ENCODE measurements at regions not wholly inside any gene's neighbourhood (a gene's known extent, or its start where the extent isn't known, plus 50 kb on each side); places are given as distances from the start of the nearest gene placed in this dataset.

DNA sequence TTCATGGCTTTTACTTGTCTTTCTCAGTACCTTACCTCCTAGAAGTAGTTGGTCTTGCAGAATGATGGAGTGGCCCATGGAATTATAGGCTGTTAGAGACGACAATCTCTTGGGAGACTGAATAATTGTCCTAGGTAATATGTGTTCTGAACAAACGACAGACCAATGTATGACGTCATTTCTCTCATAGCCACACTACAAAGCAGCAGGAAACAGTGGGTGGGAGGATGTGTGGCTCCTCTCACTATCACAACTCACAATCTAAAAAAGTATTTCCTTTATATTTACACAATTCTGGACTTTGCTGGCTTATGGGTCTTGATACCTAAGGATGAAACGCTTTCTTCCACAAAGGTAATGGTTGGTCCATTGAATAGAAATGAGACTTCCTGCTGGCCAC lies 183.9 kb downstream of the TOX3 start:
- Mint-ChIP-seq H3K27ac (no peak overlapping the region), H3K36me3 (ENCODE audit: low read depth) (peaks cover 2% of the 10 kb centered on the region; the same call in 1 of the 3 replicates), H3K27me3 (ENCODE audit: insufficient read depth, low read depth, poor library complexity) (no peaks in the 10 kb centered on the region), H3K4me3 (no peak overlapping the region), H3K4me1 (no peaks in the 10 kb centered on the region), H3K9me3 (peaks cover 2% of the 10 kb centered on the region; the same call in 1 of the 3 replicates)
- Histone ChIP-seq H3K27me3 (ENCODE audit: insufficient read depth) (no peaks in the 10 kb centered on the region), H4K20me1 (replicated peaks; ENCODE audit: insufficient read depth) (no peaks in the 10 kb centered on the region), H3K27ac (ENCODE audit: low read depth) (no peak overlapping the region), H3K79me2 (replicated peaks; ENCODE audit: insufficient read depth) (no peaks in the 10 kb centered on the region), H3K4me2 (no peak overlapping the region), H3K9me2 (ENCODE audit: insufficient read depth) (peaks cover 14% of the 10 kb centered on the region), H3K4me3 (no peak overlapping the region), H3F3A (replicated peaks; ENCODE audit: low read depth) (no peaks in the 10 kb centered on the region), H3K36me3 (ENCODE audit: insufficient read depth) (no peaks in the 10 kb centered on the region), H2AFZ (no peak overlapping the region), H3K4me1 (ENCODE audit: insufficient read depth) (no peaks in the 10 kb centered on the region)
- DNase-seq (ENCODE audit: low spot score) (no peak), ATAC-seq (no peak)
- TF ChIP-seq EZH2 (IDR thresholded peaks at IDR 0.05; ENCODE audit: low read depth, unreplicated experiment): no peak
- TF ChIP-seq, protein P1, sequence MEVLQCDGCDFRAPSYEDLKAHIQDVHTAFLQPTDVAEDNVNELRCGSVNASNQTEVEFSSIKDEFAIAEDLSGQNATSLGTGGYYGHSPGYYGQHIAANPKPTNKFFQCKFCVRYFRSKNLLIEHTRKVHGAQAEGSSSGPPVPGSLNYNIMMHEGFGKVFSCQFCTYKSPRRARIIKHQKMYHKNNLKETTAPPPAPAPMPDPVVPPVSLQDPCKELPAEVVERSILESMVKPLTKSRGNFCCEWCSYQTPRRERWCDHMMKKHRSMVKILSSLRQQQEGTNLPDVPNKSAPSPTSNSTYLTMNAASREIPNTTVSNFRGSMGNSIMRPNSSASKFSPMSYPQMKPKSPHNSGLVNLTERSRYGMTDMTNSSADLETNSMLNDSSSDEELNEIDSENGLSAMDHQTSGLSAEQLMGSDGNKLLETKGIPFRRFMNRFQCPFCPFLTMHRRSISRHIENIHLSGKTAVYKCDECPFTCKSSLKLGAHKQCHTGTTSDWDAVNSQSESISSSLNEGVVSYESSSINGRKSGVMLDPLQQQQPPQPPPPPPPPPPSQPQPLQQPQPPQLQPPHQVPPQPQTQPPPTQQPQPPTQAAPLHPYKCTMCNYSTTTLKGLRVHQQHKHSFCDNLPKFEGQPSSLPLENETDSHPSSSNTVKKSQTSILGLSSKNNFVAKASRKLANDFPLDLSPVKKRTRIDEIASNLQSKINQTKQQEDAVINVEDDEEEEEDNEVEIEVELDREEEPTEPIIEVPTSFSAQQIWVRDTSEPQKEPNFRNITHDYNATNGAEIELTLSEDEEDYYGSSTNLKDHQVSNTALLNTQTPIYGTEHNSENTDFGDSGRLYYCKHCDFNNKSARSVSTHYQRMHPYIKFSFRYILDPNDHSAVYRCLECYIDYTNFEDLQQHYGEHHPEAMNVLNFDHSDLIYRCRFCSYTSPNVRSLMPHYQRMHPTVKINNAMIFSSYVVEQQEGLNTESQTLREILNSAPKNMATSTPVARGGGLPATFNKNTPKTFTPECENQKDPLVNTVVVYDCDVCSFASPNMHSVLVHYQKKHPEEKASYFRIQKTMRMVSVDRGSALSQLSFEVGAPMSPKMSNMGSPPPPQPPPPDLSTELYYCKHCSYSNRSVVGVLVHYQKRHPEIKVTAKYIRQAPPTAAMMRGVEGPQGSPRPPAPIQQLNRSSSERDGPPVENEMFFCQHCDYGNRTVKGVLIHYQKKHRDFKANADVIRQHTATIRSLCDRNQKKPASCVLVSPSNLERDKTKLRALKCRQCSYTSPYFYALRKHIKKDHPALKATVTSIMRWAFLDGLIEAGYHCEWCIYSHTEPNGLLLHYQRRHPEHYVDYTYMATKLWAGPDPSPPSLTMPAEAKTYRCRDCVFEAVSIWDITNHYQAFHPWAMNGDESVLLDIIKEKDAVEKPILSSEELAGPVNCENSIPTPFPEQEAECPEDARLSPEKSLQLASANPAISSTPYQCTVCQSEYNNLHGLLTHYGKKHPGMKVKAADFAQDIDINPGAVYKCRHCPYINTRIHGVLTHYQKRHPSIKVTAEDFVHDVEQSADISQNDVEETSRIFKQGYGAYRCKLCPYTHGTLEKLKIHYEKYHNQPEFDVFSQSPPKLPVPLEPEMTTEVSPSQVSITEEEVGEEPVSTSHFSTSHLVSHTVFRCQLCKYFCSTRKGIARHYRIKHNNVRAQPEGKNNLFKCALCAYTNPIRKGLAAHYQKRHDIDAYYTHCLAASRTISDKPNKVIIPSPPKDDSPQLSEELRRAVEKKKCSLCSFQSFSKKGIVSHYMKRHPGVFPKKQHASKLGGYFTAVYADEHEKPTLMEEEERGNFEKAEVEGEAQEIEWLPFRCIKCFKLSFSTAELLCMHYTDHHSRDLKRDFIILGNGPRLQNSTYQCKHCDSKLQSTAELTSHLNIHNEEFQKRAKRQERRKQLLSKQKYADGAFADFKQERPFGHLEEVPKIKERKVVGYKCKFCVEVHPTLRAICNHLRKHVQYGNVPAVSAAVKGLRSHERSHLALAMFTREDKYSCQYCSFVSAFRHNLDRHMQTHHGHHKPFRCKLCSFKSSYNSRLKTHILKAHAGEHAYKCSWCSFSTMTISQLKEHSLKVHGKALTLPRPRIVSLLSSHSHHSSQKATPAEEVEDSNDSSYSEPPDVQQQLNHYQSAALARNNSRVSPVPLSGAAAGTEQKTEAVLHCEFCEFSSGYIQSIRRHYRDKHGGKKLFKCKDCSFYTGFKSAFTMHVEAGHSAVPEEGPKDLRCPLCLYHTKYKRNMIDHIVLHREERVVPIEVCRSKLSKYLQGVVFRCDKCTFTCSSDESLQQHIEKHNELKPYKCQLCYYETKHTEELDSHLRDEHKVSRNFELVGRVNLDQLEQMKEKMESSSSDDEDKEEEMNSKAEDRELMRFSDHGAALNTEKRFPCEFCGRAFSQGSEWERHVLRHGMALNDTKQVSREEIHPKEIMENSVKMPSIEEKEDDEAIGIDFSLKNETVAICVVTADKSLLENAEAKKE (CRISPR knock-in tag; IDR thresholded peaks at IDR 0.05): no peak
- no peak for TF ChIP-seq CREB1 (CRISPR knock-in tag; IDR thresholded peaks at IDR 0.05; ENCODE audit: low read depth)
- TF ChIP-seq, protein P2, sequence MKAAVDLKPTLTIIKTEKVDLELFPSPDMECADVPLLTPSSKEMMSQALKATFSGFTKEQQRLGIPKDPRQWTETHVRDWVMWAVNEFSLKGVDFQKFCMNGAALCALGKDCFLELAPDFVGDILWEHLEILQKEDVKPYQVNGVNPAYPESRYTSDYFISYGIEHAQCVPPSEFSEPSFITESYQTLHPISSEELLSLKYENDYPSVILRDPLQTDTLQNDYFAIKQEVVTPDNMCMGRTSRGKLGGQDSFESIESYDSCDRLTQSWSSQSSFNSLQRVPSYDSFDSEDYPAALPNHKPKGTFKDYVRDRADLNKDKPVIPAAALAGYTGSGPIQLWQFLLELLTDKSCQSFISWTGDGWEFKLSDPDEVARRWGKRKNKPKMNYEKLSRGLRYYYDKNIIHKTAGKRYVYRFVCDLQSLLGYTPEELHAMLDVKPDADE (IDR thresholded peaks at IDR 0.05): no peak
- TF ChIP-seq NANOG (IDR thresholded peaks at IDR 0.05; ENCODE audit: borderline replicate concordance): no peak
- TF ChIP-seq JUNB (IDR thresholded peaks at IDR 0.05; ENCODE audit: unreplicated experiment): no peak
- TF ChIP-seq STAT1 (IDR thresholded peaks at IDR 0.05; ENCODE audit: unreplicated experiment): no peak
- no peak for TF ChIP-seq ZNF114 (CRISPR knock-in tag; IDR thresholded peaks at IDR 0.05)
- no peak for TF ChIP-seq ZNF331 (CRISPR knock-in tag; IDR thresholded peaks at IDR 0.05; ENCODE audit: low read depth)
- TF ChIP-seq, protein P3, sequence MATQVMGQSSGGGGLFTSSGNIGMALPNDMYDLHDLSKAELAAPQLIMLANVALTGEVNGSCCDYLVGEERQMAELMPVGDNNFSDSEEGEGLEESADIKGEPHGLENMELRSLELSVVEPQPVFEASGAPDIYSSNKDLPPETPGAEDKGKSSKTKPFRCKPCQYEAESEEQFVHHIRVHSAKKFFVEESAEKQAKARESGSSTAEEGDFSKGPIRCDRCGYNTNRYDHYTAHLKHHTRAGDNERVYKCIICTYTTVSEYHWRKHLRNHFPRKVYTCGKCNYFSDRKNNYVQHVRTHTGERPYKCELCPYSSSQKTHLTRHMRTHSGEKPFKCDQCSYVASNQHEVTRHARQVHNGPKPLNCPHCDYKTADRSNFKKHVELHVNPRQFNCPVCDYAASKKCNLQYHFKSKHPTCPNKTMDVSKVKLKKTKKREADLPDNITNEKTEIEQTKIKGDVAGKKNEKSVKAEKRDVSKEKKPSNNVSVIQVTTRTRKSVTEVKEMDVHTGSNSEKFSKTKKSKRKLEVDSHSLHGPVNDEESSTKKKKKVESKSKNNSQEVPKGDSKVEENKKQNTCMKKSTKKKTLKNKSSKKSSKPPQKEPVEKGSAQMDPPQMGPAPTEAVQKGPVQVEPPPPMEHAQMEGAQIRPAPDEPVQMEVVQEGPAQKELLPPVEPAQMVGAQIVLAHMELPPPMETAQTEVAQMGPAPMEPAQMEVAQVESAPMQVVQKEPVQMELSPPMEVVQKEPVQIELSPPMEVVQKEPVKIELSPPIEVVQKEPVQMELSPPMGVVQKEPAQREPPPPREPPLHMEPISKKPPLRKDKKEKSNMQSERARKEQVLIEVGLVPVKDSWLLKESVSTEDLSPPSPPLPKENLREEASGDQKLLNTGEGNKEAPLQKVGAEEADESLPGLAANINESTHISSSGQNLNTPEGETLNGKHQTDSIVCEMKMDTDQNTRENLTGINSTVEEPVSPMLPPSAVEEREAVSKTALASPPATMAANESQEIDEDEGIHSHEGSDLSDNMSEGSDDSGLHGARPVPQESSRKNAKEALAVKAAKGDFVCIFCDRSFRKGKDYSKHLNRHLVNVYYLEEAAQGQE (IDR thresholded peaks at IDR 0.05; ENCODE audit: unreplicated experiment): no peak
